Ovary (tissue), 3 donors: ENCODE measurements at regions not wholly inside any gene's neighbourhood (a gene's known extent, or its start where the extent isn't known, plus 50 kb on each side); places are given as distances from the start of the nearest gene placed in this dataset.

Experiments used
- CTCF ChIP-seq, 3 donors: fragments of 450-650 bp in 2 of 3; fragments of 200-600 bp in 1 of 3; IDR thresholded peaks; one replicate each; pipeline versions ENCODE4 v1.5.1 to v1.8.0; 2016 to 2022; ENCODE audit warnings: antibody characterized with exemption in 3 of 3, mild to moderate bottlenecking in 1 of 3
- POLR2A ChIP-seq: fragments of 450-650 bp; IDR thresholded peaks from one replicate; pipeline ENCODE4 v1.6.1; 2017; ENCODE audit warnings: antibody characterized with exemption, mild to moderate bottlenecking, moderate library complexity
- donor health status: DM: no; HTN: no; CAD: no.

GRCh38 chr14:44417809-44418208, 89.3 kb downstream of the FSCB start:
- TF ChIP-seq CTCF (IDR thresholded peaks at IDR 0.05) (no peak), POLR2A (no peak)
